NCI-H1694 (cell line): ENCODE measurements at regions not wholly inside any gene's neighbourhood (a gene's known extent, or its start where the extent isn't known, plus 50 kb on each side); places are given as distances from the start of the nearest gene placed in this dataset.

Experiments
- DNase-seq: peaks from one replicate; lab custom pipeline; 2025; lab: John Stamatoyannopoulos, UW

DNA sequence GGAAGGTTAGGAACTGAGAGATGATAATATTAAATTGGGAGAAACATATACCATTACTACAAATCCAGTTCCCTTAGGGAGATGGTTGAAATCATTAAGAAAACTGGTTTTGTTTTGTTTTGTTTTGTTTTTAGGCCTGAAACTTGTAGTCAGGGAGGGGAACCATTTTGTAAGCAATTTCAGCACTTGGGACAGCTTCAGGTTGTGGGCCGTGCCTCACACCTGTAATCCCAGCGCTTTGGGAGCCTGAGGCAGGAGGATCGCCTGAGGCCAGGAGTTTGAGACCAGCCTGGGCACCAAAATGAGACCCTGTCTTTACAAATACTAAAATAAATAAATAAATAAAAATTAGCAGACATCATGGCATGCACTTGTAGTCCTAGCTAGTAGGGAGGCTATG lies 694.3 kb upstream of the NR5A2 start:
- no peak for DNase-seq

DNA sequence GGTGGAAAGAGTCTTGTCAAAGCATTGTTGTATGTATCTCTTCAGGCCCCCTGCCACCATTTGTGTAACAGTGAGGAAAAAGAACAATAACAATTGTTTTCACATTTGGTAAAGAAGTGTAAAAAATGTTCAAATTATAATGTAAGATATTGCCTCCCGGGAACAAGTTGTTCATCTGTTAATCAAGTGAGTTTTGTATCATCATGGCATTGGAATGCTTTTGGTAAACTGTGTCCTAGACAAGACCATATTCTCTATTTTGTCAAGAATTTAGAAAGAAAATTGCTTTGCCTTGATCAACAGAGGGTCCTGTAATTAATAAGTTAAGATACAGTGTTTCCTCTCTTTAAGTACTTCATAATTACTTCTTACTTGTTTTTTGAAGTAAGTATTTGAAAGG lies 692.0 kb upstream of the NR5A2 start:
- DNase-seq: no peak

DNA sequence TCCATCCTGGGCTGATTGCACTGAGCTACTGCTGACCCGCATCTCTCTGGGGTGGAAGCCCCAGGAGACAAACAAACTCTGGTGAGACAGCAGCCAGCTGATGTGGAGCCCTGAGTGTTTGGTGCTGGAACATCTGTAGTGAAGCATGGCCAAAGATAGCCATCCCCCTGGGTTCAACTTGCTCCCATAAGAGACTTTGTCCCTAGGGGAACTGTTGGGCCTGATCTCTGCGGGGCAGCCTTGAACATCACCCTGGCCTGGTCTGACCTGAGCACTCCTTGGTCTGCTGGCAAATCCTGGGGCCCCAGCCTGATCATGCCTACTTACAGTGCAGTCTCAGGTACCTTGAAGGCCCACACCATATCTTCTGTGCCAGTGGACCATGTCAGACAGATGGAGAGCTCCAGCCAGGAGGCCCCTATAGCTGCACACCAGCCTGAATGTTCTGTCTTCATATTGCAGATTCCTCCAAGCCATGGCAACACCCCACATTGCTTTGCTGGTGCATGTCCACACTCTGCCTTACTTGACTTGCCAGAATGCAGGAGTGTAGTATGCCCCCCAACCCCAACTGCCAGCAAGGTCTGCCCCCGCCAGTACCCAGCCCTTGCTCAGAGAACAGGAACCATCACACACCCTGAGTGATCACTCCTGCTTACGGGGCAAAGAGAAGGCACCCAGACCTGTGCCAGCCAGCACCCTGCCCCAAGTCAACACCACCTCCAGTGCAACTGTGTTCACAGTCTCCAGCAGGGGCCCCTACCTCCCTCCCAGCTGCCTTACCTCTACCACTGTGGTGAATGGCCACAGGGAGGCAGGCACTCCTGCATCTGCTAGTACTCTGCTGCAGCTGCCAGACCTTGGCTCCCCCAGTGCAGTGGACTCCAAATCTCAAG lies 690.5 kb upstream of the NR5A2 start:
- no peak for DNase-seq

DNA sequence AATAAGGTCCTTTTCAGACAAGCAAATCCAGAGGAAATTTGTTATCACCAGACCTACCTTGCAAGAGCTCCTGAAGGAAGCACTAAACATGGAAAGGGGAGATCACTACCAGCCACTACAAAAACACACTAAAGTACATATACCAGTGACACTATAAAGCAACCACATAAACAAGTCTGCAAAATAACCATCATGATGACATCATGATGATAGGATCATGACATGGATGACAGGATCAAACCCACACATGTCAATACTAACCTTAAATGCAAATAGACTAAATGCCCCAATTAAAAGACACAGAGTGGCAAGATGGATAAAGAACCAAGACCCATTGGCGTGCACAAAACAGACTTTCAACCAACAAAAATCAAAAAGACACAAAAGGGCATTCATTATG lies 688.8 kb upstream of the NR5A2 start:
- DNase-seq: no peak

DNA sequence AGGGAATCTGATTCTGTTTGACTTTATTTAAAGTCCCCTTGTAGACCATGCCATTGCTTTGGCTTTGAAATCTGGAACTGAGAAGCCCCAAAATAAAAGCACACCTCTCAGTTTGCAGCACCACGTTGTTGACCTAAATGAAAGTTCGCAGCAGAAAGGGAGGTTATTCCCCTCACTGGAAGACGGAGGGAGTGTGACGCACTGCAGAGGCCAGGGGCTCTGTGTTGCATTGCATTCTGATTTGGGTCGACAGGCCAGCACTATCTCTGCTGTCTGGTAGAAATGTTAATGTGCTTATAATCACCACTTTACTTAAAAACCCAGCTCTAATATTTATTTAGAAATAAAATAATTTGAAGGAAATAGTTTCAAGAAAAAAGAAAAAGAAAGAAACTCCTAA lies 675.2 kb upstream of the NR5A2 start:
- no peak for DNase-seq

DNA sequence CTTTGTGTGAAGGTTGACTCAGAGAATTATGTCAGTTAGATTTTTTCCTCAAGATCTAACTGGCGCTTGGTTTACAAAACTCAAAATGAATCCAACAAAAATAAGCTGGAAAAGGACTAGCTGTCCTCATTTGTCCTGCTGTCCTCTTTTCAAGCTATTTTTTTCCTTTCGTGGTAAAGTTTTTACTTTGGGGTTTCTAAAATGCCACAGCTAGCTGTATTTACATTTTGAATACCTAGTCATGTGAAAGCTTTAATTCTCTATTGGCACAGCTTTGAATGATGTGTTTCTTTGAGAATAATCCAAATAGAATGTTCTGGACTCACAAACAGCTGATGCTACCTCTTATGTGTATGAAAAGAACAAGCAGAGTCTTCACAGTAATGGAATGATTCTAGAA lies 673.6 kb upstream of the NR5A2 start:
- no peak for DNase-seq

DNA sequence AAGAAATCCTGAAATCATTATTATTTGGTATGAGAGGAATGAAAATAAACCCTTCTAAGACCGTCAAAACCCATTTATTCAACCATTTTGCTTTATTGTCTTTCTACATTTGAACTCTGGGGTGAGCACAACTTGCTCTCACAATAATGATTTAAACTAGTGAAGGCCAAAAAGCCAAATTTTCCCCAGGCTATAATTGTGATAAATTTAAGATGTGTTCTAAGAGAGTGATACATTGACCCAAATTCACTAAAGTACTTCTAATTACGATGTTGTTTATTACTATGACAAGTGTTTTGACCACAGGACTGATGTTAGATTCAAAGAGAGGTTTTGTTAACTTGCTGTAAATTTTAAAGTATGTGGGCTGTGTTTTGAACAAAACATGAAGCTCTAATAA lies 670.9 kb upstream of the NR5A2 start:
- DNase-seq: no peak

DNA sequence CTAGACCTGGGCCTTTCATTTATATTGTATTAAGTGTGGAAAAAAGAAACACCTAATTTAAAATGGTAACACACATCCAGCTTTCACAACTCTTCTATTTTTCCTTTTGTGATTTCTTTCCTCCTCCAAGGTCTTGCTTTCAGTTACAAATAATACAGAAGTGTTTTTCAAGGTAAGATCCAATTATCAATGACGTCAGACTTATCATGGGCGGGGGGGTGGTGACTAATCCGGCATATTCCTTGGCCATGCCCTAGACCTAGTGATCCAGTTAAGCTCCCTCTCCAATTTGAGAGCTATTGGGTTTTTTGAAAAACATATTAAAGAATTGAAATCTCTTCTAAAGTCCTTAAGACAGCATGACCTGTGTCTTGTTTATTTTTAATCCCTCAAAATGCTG lies 669.9 kb upstream of the NR5A2 start:
- DNase-seq: no peak

DNA sequence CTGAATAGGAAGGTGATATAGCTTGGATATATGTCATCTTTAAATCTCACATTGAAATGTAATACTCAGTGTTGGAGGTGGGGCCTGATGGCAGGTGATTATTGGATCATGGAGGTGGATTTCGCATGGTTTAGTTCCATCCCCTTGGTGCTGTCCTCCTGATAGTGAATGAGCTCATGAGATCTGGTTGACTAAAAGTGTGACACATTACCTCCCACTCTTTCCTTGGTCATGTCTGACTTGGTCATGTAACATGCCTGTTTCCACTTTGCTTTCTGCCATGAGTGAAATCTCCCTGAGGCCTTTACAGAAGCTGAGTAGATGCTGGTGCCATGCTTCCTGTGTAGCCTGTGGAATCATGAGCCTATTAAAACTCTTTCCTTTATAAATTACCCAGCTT lies 664.5 kb upstream of the NR5A2 start:
- DNase-seq: no peak

DNA sequence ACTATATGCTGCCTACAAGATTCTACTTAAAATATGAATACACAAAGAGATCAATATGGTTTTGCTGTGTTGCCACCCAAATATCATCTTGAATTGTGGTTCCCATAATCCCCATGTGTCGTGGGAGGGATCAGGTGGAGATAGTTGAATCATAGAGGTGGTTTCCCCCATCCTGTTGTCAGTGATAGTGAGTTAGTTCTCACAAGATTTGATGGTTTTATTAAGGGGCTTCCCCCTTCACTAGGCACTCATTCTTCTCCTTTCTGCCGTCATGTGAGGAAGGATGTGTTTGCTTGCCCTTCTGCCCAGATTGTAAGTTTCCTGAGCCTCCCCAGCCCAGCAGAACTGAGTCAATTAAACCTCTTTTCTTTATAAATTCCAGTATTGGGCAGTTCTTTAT lies 654.4 kb upstream of the NR5A2 start:
- no peak for DNase-seq

DNA sequence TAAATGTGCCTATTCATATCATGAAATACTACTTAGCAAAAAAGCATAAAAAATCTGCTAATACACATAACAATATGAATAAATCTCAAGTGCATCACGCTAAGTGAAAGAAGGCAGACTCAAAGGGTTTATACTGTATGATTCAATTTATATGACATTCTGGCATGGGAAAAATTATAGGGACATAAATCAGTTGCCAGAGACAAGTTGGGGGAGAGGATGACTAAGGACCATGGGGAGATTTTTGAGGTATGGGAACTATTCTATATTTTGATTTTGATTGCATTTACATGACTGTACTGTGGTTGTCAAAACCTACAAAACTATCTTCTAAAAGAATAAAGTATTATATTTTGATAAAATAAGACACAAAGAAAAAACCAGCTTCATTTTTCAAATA lies 650.3 kb upstream of the NR5A2 start:
- DNase-seq: no peak

DNA sequence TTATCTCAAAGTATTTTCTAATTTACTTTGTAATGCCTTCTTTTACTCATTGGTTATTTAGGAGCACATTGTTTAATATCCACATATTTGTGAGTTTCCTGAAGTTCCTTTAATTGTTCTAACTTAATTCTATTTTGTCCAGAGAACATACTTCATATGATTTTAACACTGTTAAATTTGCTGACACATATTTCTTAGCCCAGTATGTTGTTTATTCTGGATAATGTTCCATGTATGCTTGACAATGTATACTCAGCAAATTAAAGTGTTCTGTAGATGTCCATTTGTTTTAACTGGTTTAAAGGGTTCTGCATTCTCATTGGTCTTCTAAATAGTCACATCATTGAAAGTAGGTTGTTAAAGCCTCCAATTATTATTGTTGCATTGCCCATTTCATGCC lies 643.7 kb upstream of the NR5A2 start:
- DNase-seq: no peak

DNA sequence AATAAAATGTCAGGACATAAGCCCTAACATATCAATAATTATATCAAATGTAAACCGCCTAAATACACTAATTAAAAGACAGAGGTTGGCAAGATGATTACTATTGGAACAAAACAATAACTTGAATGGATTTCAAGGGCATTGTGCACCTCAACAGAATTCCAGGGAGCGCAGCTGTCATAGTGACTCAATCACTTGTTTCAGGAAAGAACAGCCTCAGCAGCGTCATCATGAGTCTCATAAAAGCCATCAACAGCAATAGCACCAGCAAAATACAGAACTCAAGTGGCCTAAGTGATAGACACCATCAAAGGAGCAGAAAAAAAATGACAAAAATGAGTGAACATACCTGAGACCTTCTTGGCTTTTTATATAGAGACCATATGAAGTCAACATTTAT lies 632.7 kb upstream of the NR5A2 start:
- no peak for DNase-seq

DNA sequence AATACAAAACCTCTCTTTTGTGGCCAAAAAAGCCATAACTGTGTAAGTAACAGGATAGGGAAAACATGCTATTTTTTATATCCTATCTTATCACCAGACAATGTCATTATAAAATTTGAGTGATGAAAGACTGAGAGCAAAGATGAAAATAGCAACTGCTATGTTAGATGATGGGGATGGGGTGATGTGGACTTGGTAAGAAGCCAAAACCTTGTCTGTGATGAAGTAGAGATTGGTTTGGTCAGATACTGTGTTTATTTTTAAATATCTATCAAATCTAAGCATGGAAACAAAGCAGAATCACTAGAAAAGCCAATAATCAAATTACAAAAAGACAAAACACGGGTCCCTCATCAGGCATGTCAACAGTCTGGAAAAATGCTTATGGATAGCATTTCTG lies 631.1 kb upstream of the NR5A2 start:
- DNase-seq: no peak

DNA sequence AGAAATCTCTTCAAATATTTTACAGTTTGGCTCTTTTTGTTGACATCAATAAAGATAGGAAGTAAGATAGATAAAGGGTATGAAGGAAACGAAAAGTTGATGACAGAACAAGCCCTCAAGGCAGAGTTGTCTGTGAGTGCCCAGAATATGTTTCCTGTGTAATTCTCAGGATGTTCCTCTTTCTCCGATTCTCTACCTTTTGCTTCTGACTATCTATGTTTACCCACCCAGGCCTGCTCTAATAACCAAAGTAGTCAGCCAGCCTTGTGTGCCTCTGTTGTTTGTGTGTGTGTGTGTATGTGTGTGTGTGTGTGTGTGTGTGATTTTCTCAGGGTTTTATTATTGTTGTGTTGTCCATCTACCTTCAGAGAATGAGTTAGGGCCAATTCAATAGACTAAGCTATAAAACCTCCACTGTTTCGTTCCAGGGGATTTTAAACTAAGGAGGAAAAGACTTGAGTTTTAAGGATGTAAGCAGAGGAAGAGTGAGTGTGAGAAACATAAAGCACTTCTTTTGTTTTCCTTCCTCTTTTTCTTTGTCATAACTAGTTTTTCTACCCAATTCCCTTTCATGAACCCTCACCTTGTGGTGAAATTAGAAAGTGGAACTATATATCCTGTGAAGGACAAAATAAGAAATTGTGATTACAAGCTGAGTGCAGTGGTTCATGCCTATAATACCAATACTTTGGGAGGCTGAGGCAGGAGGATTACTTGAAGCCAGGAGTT lies 627.4 kb upstream of the NR5A2 start:
- no peak for DNase-seq

DNA sequence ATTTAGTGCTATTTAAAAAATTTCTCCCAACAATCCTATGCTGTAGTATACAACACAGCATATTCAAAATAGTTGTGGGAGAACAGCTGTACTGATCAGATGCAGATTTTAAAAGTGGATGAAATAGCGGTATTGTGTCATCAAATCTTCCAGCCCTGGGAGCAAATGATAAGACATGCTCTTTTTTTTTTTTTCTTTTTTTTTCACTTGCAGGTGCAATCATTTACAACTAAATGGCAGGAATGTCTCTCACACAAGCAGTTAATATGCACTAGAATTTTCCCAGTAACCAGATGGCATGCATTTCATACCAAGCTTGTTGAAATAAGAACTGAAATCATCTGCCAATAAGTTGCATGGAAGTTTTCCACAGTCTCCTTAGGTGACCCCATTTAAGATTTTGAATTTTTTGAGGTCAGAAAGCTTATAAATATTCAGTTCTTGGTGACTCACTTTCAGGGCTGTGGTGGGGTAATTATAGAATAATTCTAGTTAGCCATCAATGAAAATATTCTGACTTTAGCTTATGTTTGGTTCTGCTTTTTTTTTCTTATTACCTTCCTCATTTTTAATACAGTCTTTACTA lies 623.9 kb upstream of the NR5A2 start:
- DNase-seq: no peak

DNA sequence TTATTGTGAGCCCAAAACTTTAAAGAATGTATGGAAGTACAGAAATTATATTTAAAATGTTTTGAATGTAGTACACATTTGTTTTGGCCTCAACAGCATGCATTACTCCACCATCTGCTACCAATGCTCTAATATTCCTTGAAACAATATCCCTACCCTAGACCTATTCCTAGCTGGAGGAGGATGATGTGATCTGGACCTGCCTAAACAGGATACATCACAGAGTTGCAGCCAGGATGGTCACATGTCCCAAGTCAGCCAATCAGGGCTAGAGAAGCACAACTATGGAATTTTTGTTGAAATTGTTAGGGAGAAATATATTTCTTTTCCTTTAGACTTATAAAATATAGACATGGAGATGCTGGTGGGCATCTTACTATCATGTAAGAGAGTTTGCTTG lies 623.3 kb upstream of the NR5A2 start:
- no peak for DNase-seq

DNA sequence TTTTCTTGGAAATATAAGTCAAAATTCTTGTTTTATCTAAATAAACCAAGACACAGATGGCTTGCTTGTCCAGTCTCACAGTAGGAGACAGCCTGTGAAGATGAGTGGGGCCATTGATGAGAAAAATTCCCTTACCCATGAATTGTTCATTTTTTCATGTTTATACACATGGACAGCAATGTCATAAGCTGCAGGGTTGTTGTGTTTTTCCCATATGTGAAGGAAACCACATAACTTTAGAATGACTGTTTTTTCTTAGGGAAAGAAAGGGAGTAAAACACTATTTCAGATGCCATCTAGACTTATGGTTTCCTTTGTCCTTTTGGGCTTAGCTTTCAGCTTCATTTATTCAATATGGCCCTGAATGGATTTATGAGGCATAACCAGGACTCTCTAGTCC lies 622.5 kb upstream of the NR5A2 start:
- DNase-seq: no peak

DNA sequence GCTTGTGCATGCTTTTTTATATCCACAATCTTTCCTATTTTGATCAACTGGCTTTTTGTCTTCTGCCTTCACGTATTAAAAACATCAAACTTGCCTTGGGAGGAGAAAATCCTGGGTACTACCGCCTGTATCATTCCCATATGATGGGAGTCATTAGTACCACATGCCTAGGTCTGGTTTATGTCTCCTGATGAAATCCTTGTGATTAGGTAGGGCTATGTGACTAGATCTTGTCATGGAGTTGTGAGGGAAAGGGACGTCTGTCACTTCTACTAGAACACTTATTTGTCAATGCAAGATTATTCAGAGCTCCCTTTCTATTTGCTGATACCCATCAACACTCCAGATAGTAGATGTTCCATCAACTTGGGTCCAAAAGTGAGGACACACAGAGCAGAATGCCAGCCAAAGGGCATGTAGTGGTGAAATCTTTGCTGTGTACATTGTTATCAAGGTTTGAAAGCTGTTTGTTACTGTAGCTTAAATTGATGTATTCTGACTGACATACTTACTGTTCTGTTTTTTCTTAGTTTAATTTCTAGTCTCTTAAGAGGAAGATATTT lies 621.8 kb upstream of the NR5A2 start:
- DNase-seq: no peak

DNA sequence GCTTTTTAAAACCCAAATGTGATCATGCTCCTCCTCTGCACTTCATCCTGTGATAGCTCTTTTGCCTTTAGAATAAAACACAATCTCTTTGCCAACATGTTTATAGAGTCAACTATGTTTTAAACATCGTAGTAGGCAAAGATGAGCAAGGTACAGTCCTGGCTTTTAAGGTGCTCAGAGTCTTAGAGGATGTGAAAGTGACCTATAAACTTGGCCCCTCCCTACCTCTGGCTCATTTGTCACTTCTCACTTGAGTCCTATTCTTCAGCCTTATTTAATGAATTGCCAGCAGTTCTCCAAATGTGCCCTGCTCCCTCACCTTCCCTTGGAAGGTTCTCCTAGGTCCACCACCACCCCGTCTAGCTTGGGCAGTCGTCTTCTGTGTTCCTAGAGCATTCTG lies 617.0 kb upstream of the NR5A2 start:
- DNase-seq: no peak

DNA sequence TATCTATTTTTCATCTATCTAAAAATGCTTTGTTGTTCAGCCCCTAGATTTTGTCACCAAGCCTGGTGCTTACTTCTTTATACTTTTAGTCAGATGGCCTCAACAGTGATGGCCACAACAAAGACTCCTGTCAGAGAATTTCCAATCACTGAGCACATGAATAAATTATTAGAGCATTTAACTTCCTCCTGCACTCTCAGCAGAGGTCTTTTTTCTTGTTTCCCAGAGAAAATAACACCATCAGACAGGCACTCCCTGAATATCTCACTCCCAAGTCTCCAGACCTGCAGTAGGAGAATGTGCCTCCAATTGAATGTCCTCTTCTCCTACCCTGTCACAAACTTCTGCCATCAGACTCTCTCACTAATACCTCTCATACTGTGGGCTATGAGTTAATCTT lies 616.0 kb upstream of the NR5A2 start:
- no peak for DNase-seq

DNA sequence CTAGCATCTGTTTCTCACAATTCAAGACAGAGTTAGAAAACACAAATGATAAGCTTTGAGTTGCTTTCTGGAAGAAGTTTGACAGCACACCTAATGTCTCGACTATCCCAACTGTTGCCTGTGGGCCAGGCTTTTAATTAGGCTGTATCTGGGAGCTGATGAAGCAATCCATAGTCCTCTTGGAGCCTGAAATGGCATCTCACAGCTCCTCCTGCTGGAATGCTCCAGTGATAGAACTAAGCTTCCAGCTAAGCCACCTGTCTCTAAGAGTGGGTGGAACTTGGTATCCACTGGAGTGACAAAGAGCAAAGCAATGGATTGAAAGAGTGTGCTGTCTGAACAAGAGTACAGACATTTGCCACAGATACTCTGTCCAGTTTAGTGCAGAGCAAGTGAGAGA lies 605.3 kb upstream of the NR5A2 start:
- no peak for DNase-seq

DNA sequence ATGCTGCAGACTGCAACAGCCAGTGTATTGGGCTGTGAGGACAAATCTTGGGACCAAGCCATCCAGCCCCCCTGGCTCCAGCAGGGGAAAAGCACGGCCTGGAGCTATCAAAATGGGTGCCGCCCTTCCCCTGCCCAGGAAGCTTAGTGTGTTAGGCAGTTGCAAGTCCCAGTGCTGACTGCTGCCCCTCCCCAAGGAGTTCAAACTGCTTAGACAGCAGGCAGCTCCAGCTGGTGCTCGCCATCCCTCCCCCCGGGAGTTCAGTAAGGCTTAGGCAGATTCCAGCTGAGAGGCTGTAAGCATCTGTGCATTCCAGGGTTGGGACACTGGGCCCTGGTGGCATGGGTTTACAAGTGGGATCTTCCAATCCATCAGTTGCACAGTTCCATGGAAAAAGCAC lies 579.6 kb upstream of the NR5A2 start:
- no peak for DNase-seq
